Naive B cell (primary cell): ENCODE measurements at regions not wholly inside any gene's neighbourhood (a gene's known extent, or its start where the extent isn't known, plus 50 kb on each side); places are given as distances from the start of the nearest gene placed in this dataset.
"Not testable (repeated sequence)": the region's sequence is repeated elsewhere in the genome, so short reads cannot be mapped to it uniquely, and the experiment has no call there.

Source experiments
- ATAC-seq, 2 donors: fragments of 150-1000 bp; cut with Tn5 transposase; 2 replicates each; pipeline ENCODE4 v1.10.0; 2021; ENCODE audit warnings: low read depth in 2 of 2, mild to moderate bottlenecking in 2 of 2, moderate library complexity in 2 of 2
- DNase-seq: peaks from one replicate; pipeline ENCODE4 v3.0.0; 2022
- H3K27ac Mint-ChIP-seq, 6 donors: one replicate each; pipeline ENCODE4 v1.8.0; 2020 to 2022; ENCODE audit warnings: mild to moderate bottlenecking in 6 of 6, mixed read lengths in 6 of 6, moderate library complexity in 5 of 6, inconsistent platforms in 2 of 6
- H3K27me3 Mint-ChIP-seq, 3 donors: one replicate each; pipeline ENCODE4 v1.8.0; 2021 to 2022; ENCODE audit warnings: mixed read lengths in 3 of 3, mild to moderate bottlenecking in 1 of 3
- H3K36me3 Mint-ChIP-seq, 2 donors: one replicate each; pipeline ENCODE4 v1.8.0; 2020 to 2022; ENCODE audit warnings: mixed read lengths in 2 of 2, inconsistent platforms in 1 of 2, mild to moderate bottlenecking in 1 of 2
- H3K4me1 Mint-ChIP-seq, 3 donors: one replicate each; pipeline ENCODE4 v1.8.0; 2020 to 2022; ENCODE audit warnings: mixed read lengths in 3 of 3, inconsistent platforms in 1 of 3, mild to moderate bottlenecking in 1 of 3, moderate library complexity in 1 of 3
- H3K4me3 Mint-ChIP-seq, 8 donors: one replicate each; pipeline ENCODE4 v1.8.0; 2020 to 2022; ENCODE audit warnings: mild to moderate bottlenecking in 8 of 8, mixed read lengths in 8 of 8, moderate library complexity in 8 of 8, inconsistent platforms in 2 of 8
- H3K9me3 Mint-ChIP-seq, 7 donors: one replicate each; pipeline ENCODE4 v1.8.0; 2020 to 2022; ENCODE audit warnings: mixed read lengths in 7 of 7, mild to moderate bottlenecking in 5 of 7, inconsistent platforms in 2 of 7, moderate library complexity in 1 of 7

DNA sequence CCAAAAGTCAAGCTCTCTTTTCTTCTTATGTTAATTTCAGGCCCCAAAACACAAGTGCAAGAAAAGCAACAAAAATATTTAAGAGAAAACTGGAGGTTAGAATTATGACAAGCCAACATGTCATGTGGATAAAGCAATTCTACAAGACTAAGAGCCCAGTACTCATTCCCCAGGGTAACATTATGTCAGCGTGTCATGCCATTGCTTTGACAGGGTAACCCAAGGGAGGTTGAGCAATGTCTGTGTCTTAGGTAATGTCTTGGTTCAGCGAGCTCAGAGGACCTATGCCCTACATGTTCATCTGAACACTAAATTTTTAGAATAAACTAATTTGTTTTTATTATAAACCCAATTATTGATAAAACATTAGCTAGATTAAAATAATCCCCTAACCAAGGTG lies 173.2 kb upstream of the ZNF804A start:
- H3K9me3 Mint-ChIP-seq: peaks cover 0 to 3% (median 0%) of the 10 kb centered on the region in 7 donors
- no peak for ATAC-seq

GRCh38 chr2:184444217-184444616 lies 154.1 kb upstream of the ZNF804A start:
- no peak for DNase-seq
- Mint-ChIP-seq H3K4me3 (no peak overlapping the region), H3K4me1 (no peaks in the 10 kb centered on the region), H3K27ac (no peak overlapping the region), H3K9me3 (no peaks in the 10 kb centered on the region), H3K27me3 (no peaks in the 10 kb centered on the region), H3K36me3 (no peaks in the 10 kb centered on the region)
- ATAC-seq: no peak

More for the DNA sequence above, 173.2 kb upstream of the ZNF804A start:
- no peak overlapping the region for H3K4me3 Mint-ChIP-seq
- no peak for DNase-seq
- no peaks in the 10 kb centered on the region for H3K4me1 Mint-ChIP-seq
- H3K27me3 Mint-ChIP-seq: no peaks in the 10 kb centered on the region
- no peak overlapping the region for H3K27ac Mint-ChIP-seq
- H3K36me3 Mint-ChIP-seq: no peaks in the 10 kb centered on the region

GRCh38 chr2:184444623-184445223 lies 153.6 kb upstream of the ZNF804A start:
- H3K4me3 Mint-ChIP-seq: no peak overlapping the region
- H3K27ac Mint-ChIP-seq: no peak overlapping the region
- no peak for DNase-seq
- no peaks in the 10 kb centered on the region for H3K36me3 Mint-ChIP-seq
- ATAC-seq: no peak
- H3K9me3 Mint-ChIP-seq: no peaks in the 10 kb centered on the region
- no peaks in the 10 kb centered on the region for H3K27me3 Mint-ChIP-seq
- H3K4me1 Mint-ChIP-seq: no peaks in the 10 kb centered on the region

DNA sequence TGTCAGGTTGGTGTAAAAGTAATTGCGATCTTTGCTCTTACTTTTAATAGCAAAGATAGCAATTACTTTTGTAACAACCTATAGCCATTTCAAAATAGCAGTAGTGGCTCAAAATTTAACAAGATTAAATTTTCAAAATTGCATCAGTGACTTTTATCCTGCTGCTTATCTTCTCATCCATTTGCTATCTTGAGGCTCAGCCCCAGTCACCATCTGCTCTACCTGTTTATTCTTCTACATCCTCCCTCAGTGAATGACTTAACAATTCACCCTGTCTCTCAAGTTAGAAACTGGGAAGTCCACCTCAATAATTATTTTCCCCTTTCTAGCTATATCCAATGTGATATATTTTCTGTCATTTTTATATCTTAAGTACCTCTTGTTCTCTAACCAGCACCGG lies 148.6 kb upstream of the ZNF804A start:
- Mint-ChIP-seq H3K4me3 (no peak overlapping the region), H3K27me3 (no peaks in the 10 kb centered on the region), H3K27ac (no peak overlapping the region), H3K9me3 (no peaks in the 10 kb centered on the region), H3K4me1 (no peaks in the 10 kb centered on the region), H3K36me3 (no peaks in the 10 kb centered on the region)
- no peak for ATAC-seq
- no peak for DNase-seq

DNA sequence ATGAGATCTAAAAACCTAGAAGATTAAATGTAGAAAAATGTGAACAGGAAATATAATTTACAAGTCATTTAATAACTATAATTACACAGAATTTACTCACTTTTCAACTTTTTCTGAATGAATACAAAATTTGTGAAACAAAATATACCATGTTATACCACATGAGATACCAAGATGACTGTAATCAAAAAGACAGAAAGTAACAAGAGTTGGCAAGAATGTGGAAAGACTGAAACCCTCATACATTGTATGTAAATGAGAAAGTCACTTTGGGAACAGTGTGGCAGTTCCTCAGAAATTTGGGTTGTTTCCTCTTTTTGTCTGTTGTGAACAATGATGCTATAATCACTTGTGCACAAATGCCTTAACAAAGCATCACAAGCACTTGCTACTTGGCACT lies 145.4 kb upstream of the ZNF804A start:
- DNase-seq (no peak), ATAC-seq (no peak)
- Mint-ChIP-seq H3K27ac (no peak overlapping the region), H3K27me3 (no peaks in the 10 kb centered on the region), H3K4me1 (no peaks in the 10 kb centered on the region), H3K36me3 (no peaks in the 10 kb centered on the region), H3K9me3 (peaks cover 0 to 2% (median 0%) of the 10 kb centered on the region in 7 donors), H3K4me3 (no peak overlapping the region)

DNA sequence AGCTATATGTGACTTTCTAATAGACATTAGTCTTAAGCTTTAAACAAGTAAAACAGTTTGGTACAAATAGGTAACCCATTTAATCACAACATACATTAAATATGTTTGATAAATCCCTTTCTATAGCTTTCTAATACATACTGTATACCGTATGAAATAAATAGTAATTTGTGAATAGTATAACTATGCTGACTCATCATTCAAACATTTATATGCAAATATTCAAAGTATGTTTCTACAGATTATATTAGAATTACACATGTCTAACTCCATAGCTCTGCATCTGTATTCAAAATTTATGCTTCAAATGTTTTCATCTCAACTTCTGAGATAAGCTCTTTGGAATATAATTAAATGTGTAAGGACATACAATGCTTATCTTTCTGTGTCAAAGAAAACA lies 142.7 kb upstream of the ZNF804A start:
- Mint-ChIP-seq H3K27me3 (no peaks in the 10 kb centered on the region), H3K4me3 (no peak overlapping the region)
- ATAC-seq: no peak

DNA sequence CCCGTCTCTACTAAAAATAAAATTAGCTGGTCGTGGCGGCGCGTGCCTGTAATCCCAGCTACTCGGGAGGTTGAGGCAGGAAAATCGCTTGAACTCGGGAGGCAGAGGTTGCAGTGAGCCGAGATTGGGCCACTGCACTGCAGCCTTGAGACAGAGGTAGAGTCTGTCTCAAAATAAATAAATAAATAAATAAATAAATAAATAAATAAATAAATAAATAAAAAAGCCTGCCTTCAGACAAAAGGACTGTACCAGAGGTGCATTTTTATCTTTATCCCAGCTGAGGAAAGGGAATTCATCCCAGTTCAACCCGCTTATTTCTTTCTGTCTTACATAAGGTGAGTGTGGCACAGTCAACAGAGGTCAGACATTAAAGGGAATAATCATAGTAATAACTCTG lies 141.6 kb upstream of the ZNF804A start:
- ATAC-seq, H3K36me3 Mint-ChIP-seq: not testable (repeated sequence)

More for the DNA sequence above, 142.7 kb upstream of the ZNF804A start:
- no peaks in the 10 kb centered on the region for H3K4me1 Mint-ChIP-seq
- H3K27ac Mint-ChIP-seq: no peak overlapping the region
- DNase-seq: no peak
- H3K36me3 Mint-ChIP-seq: no peaks in the 10 kb centered on the region
- H3K9me3 Mint-ChIP-seq: peaks cover 0 to 2% (median 0%) of the 10 kb centered on the region in 7 donors

DNA sequence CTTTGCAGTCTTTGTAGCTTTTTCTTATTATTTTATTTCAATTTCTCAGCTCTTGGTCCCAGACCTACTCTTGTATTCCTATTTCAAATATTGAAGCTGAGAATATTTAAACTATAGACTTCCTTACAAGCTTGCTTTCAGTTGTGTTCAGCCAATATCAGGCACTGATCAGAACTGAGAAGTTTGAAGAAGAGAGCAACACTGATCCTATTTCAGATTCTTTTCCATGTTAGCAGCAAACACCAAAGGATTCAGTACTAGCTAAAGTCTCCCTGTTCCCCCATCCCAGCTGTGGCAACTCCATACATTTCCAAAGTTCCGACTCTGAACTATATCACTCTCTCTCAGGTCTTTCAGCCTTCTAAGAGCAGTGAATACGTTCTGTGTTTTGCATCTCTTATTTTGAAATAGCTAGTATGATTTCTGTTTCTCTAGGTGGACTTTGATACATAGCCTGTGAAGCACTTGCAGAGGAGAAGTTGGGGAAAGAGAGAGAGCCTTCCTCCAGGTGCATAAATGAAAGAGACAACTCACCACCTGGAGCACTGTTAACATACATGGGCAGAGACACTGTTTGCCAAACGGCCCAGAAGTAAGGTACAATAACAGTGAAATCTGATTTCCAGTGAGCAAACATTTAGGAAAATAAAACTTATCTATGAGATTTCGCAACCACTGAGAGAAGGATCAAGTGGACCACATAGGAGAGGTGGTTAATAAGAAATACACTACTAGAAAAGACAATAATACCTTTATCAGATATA lies 135.0 kb upstream of the ZNF804A start:
- Mint-ChIP-seq H3K27ac (no peak overlapping the region), H3K4me3 (no peak overlapping the region), H3K9me3 (peaks cover 0 to 6% (median 0%) of the 10 kb centered on the region in 7 donors), H3K36me3 (no peaks in the 10 kb centered on the region), H3K4me1 (no peaks in the 10 kb centered on the region), H3K27me3 (no peaks in the 10 kb centered on the region)
- no peak for DNase-seq
- no peak for ATAC-seq

More for the DNA sequence above, 141.6 kb upstream of the ZNF804A start:
- not testable (repeated sequence) for H3K4me3 Mint-ChIP-seq, DNase-seq, H3K27ac Mint-ChIP-seq, H3K27me3 Mint-ChIP-seq, H3K9me3 Mint-ChIP-seq, H3K4me1 Mint-ChIP-seq

DNA sequence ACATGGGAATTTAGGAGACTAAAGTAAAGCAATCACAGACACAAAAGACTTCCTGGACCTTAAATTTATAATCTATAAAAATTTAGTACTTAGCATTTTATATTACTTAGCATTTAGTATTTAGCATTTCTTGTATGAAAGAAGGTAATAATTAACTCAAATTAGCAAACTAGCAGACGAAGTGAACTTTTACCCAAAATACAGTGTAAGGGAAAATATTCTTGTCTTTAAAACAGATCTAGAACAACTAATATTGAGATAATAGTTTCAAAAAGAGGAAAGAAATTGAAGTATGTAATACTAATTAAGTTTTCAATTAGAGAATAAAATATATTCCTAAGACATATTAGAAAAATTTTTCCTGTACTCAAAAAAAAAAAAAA lies 134.5 kb upstream of the ZNF804A start:
- peaks cover 0 to 6% (median 0%) of the 10 kb centered on the region in 7 donors for H3K9me3 Mint-ChIP-seq
- H3K36me3 Mint-ChIP-seq: no peaks in the 10 kb centered on the region
- H3K27me3 Mint-ChIP-seq: no peaks in the 10 kb centered on the region

DNA sequence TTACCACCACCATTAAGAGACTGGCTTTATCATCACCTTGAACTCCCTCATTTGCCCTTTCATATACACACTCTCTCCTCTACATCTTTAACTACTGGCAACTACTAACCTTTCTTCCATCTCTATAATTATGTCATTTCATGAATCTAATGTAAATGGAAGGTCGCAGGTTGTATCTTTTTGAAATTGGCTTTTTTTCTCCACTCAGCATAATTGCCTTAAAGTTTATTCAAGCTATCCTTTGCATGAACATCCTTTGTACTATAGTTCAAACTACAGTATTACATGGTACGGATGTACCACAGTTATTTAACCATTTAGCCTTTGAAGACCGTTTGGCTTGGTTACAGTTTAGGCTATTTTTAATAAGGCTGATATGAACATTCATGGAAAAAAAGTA lies 129.5 kb upstream of the ZNF804A start:
- Mint-ChIP-seq H3K4me3 (no peak overlapping the region), H3K27ac (no peak overlapping the region), H3K36me3 (no peaks in the 10 kb centered on the region), H3K9me3 (peaks cover 0 to 6% (median 2%) of the 10 kb centered on the region in 7 donors), H3K27me3 (no peaks in the 10 kb centered on the region), H3K4me1 (no peaks in the 10 kb centered on the region)
- DNase-seq: no peak
- ATAC-seq: no peak

More for the DNA sequence above, 134.5 kb upstream of the ZNF804A start:
- no peak for DNase-seq
- no peaks in the 10 kb centered on the region for H3K4me1 Mint-ChIP-seq
- no peak for ATAC-seq
- no peak overlapping the region for H3K4me3 Mint-ChIP-seq
- H3K27ac Mint-ChIP-seq: no peak overlapping the region

DNA sequence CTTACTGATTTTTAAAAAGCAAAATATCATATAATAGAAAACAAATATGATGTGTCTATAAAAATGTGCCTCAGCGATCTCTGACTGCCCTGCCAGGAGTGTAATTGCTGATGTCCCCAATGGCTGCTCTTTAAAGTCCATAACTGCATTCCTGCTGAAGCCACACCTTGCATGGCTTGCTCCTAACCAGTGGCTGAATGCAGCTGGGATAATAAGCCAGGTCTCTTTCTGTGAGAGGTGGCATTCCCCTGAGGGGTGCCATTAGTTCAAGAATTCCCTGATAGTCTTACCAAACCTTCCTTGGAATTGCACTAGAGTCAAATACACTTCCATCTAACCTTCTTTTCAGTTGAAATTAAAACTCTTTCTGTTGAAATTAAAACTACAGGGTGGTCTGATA lies 125.8 kb upstream of the ZNF804A start:
- H3K4me3 Mint-ChIP-seq: no peak overlapping the region
- no peaks in the 10 kb centered on the region for H3K27me3 Mint-ChIP-seq
- no peak overlapping the region for H3K27ac Mint-ChIP-seq
- no peaks in the 10 kb centered on the region for H3K4me1 Mint-ChIP-seq
- DNase-seq (no peak), ATAC-seq (no peak)
- no peaks in the 10 kb centered on the region for H3K36me3 Mint-ChIP-seq
- peaks cover 0 to 4% (median 1%) of the 10 kb centered on the region in 7 donors for H3K9me3 Mint-ChIP-seq

DNA sequence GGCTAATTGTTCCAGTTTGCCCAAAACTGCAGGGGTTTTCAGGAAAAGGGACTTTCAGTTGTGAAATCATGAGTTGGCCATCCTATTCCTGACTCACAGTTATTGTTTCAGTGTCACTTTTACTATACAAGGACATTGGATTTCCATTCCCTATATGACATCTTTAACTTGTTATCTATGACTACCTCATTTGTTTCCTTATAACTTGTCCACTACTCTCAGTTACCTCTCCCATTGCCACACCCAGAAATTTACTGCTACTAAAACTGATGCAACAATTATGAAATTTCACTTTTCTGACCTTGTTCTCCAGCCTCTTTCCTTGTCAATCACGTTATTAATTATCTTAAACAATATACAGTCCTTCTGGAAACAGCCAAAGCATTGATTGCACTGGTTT lies 116.5 kb upstream of the ZNF804A start:
- Mint-ChIP-seq H3K27me3 (no peaks in the 10 kb centered on the region), H3K4me3 (no peak overlapping the region), H3K9me3 (peaks cover 0 to 10% (median 0%) of the 10 kb centered on the region in 7 donors), H3K4me1 (no peaks in the 10 kb centered on the region), H3K36me3 (no peaks in the 10 kb centered on the region), H3K27ac (no peak overlapping the region)
- DNase-seq: no peak
- ATAC-seq: no peak

GRCh38 chr2:184498936-184499335 lies 99.4 kb upstream of the ZNF804A start:
- H3K4me1 Mint-ChIP-seq: no peaks in the 10 kb centered on the region
- no peak overlapping the region for H3K27ac Mint-ChIP-seq
- H3K36me3 Mint-ChIP-seq: no peaks in the 10 kb centered on the region
- no peaks in the 10 kb centered on the region for H3K27me3 Mint-ChIP-seq
- peaks cover 0 to 11% (median 2%) of the 10 kb centered on the region in 7 donors for H3K9me3 Mint-ChIP-seq
- DNase-seq (no peak), ATAC-seq (no peak)
- H3K4me3 Mint-ChIP-seq: no peak overlapping the region

DNA sequence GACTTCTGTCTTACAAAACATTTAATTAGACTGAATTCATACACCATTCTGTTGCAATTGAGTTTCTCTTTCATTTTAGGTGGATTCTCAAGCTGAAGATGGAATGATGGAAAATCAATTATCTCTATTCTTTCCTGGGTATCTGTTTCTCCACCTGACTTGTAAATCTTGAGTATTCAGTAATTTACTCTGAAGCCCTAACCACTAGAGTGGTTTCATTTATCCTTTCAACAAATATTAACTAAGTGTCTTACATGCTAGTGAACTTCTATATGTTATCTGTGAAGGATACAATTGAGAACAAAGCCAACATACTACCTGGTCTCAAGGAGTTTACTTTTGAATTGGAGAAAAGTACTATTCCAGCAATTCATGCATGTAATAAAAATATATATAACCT lies 94.1 kb upstream of the ZNF804A start:
- H3K27ac Mint-ChIP-seq: no peak overlapping the region
- peaks cover 0 to 4% (median under 1%) of the 10 kb centered on the region in 7 donors for H3K9me3 Mint-ChIP-seq
- ATAC-seq: no peak
- no peaks in the 10 kb centered on the region for H3K27me3 Mint-ChIP-seq
- H3K4me3 Mint-ChIP-seq: no peak overlapping the region
- H3K4me1 Mint-ChIP-seq: no peaks in the 10 kb centered on the region
- H3K36me3 Mint-ChIP-seq: no peaks in the 10 kb centered on the region
- DNase-seq: no peak
